T47D (cell line): ENCODE measurements at regions not wholly inside any gene's neighbourhood (a gene's known extent, or its start where the extent isn't known, plus 50 kb on each side); places are given as distances from the start of the nearest gene placed in this dataset.
"Not testable (repeated sequence)": the region's sequence is repeated elsewhere in the genome, so short reads cannot be mapped to it uniquely, and the experiment has no call there.

Experiments used
- DNase-seq, 2 experiments: peaks; one replicate each; pipeline versions ENCODE4 v3.0.0 to v3.0.0-alpha.2; 2011 to 2012; ENCODE audit warnings: low read depth in 1 of 2, low spot score in 1 of 2
- in situ Hi-C: cut with HindIII; loops from 2 replicates; pipeline ENCODE4 v1.10.0; 2016; ENCODE audit warnings: low sequenced_read_pairs, low pct_unique_long_range_greater_than_20kb

- DNase-seq, in situ Hi-C loops: not testable (repeated sequence)
These were observed 192.4 kb upstream of the TP53TG3 start for GRCh38 chr16:32868334-32868733.

GRCh38 chr16:32865284-32865683 lies 189.3 kb upstream of the TP53TG3 start:
- DNase-seq, in situ Hi-C loops: not testable (repeated sequence)

GRCh38 chr16:32861476-32862201 lies 185.7 kb upstream of the TP53TG3 start:
- in situ Hi-C loops = not testable (repeated sequence)

GRCh38 chr16:32847379-32847778 lies 171.4 kb upstream of the TP53TG3 start:
- DNase-seq, in situ Hi-C loops: not testable (repeated sequence)

More at GRCh38 chr16:32861476-32862201, 185.7 kb upstream of the TP53TG3 start:
- DNase-seq = not testable (repeated sequence)

GRCh38 chr16:32845572-32845971 lies 169.6 kb upstream of the TP53TG3 start:
- DNase-seq, in situ Hi-C loops: not testable (repeated sequence)

GRCh38 chr16:32842844-32843243 lies 166.9 kb upstream of the TP53TG3 start:
- in situ Hi-C loops, DNase-seq: not testable (repeated sequence)

- DNase-seq, in situ Hi-C loops: not testable (repeated sequence)
These were observed 131.3 kb upstream of the TP53TG3 start for GRCh38 chr16:32807280-32807679.

- DNase-seq, in situ Hi-C loops: not testable (repeated sequence)
These were observed 129.7 kb upstream of the TP53TG3 start for GRCh38 chr16:32805639-32806038.
